HuH-7.5 (cell line): ENCODE measurements at regions not wholly inside any gene's neighbourhood (a gene's known extent, or its start where the extent isn't known, plus 50 kb on each side); places are given as distances from the start of the nearest gene placed in this dataset.
"Not testable (repeated sequence)": the region's sequence is repeated elsewhere in the genome, so short reads cannot be mapped to it uniquely, and the experiment has no call there.

Source experiments
- DNase-seq: peaks from one replicate; pipeline ENCODE4 v3.0.0; 2011; ENCODE audit warnings: low spot score

- not testable (repeated sequence) for DNase-seq
These were observed 110.6 kb downstream of the RPIA start for GRCh38 chr2:88802026-88802425.

- DNase-seq = no peak
These were observed 115.9 kb downstream of the RPIA start for GRCh38 chr2:88807237-88807962.

- DNase-seq = no peak
These were observed 116.6 kb downstream of the RPIA start for GRCh38 chr2:88808083-88808482.

GRCh38 chr2:88808652-88809051 is 117.2 kb downstream of the RPIA start:
- DNase-seq = no peak

GRCh38 chr2:88809216-88809615 is 117.7 kb downstream of the RPIA start:
- no peak for DNase-seq

GRCh38 chr2:88810017-88810416 is 118.5 kb downstream of the RPIA start:
- no peak for DNase-seq

GRCh38 chr2:88810488-88810887 is 119.0 kb downstream of the RPIA start:
- DNase-seq = no peak

GRCh38 chr2:88811233-88811632 is 119.8 kb downstream of the RPIA start:
- DNase-seq = no peak

GRCh38 chr2:88811681-88812080 is 120.2 kb downstream of the RPIA start:
- DNase-seq = no peak

GRCh38 chr2:88813612-88814011 is 122.1 kb downstream of the RPIA start:
- no peak for DNase-seq

- no peak for DNase-seq
These were observed 123.8 kb downstream of the RPIA start for GRCh38 chr2:88815282-88815681.

GRCh38 chr2:88815697-88816096 is 124.2 kb downstream of the RPIA start:
- DNase-seq = no peak

GRCh38 chr2:88818381-88818780 is 126.9 kb downstream of the RPIA start:
- no peak for DNase-seq

GRCh38 chr2:88824951-88825350 is 133.5 kb downstream of the RPIA start:
- DNase-seq = no peak

- DNase-seq = no peak
These were observed 134.9 kb downstream of the RPIA start for GRCh38 chr2:88826399-88826798.

GRCh38 chr2:88827821-88828220 is 136.3 kb downstream of the RPIA start:
- no peak for DNase-seq

- no peak for DNase-seq
These were observed 137.1 kb downstream of the RPIA start for GRCh38 chr2:88828397-88829137.

GRCh38 chr2:88829607-88830463 is 138.4 kb downstream of the RPIA start:
- DNase-seq = no peak

GRCh38 chr2:88831071-88831791 is 139.8 kb downstream of the RPIA start:
- no peak for DNase-seq

- peak; percentile 30 for DNase-seq
These were observed 140.3 kb downstream of the RPIA start for GRCh38 chr2:88831792-88832248.

GRCh38 chr2:88832311-88832991 is 141.0 kb downstream of the RPIA start:
- no peak for DNase-seq
